ENCODE measurements at regions not wholly inside any gene's neighbourhood (a gene's known extent, or its start where the extent isn't known, plus 50 kb on each side); places are given as distances from the start of the nearest gene placed in this dataset.

DNA sequence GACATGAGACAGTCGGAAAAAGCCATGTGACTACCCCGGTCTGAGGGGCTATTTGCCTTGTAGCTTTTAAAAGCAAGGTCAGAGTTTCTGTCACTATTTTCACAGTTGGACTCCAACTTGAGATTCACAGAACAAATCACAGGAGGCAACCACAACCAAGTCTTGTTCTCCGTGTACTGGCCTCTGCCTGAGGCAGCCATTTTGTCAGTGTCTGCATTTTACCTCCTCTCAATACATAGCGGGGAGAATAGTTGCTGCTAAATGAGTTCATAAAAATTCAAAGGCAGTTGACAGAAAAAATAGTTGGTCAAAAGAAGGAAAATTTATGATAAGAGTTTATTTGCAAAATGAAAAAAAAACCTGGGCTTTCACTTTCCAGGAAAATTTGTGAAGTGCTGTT lies 501.4 kb downstream of the CCDC85A start:
- CTCF ChIA-PET: no interaction called here
- WGBS (ENCODE audit: low lambda C conversion rate): 69% methylated on average over 4 of the region's 4 CpGs
- H2AFZ ChIP-seq (ENCODE audit: low read depth): 0 out of 2 replicates have a peak overlapping the region, but pooled peaks have one; percentile 18

DNA sequence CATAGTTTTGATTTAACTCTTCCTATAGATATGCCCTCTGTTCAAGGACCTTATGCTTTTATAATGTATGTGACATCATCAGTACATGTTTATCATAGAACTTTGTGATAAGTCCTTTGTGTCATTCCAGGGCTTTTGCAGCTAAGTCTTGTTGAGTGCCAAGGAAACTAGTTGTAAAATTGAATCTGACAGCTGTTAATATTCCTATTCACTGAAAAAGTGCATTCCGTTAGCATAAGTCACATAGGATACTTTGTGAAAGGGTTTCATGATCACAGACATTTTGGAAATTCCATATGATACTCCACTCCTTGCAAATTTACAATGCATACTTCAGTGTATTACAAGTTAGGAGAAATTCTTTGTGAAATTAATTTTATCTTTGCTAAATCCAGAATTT lies 503.4 kb downstream of the CCDC85A start:
- 13% methylated on average over 1 of the region's 1 CpG for WGBS (ENCODE audit: low lambda C conversion rate)
- Histone ChIP-seq H3K4me1 (ENCODE audit: control insufficient read depth in 1 of 2, insufficient read depth in 2 of 2, low read depth in 1 of 2, low read length in 1 of 2) (peaks cover 0 to 27% of the 10 kb centered on the region in 2 experiments; a peak in 3 of 4 replicates), H3K9me3 (no peaks in the 10 kb centered on the region), H3K36me3 (replicated peaks in 1 of 2; ENCODE audit: control insufficient read depth in 1 of 2, insufficient read depth in 2 of 2, low read length in 1 of 2) (peaks cover 0 to 32% of the 10 kb centered on the region in 2 experiments), H2AFZ (ENCODE audit: low read depth) (no peak overlapping the region), H3K9me2 (no peaks in the 10 kb centered on the region), H3F3A (replicated peaks; ENCODE audit: insufficient read depth) (peaks cover 38% of the 10 kb centered on the region), H3K9ac (peak overlapping the region; percentile 3; the same call in 1 of the 2 replicates), H3K27me3 (ENCODE audit: insufficient read depth) (no peaks in the 10 kb centered on the region), H3K4me3 (ENCODE audit: low read depth in 2 of 2, low read length in 1 of 2) (no peak overlapping the region), H3K79me2 (ENCODE audit: insufficient read depth) (peaks cover 40% of the 10 kb centered on the region), H4K20me1 (ENCODE audit: insufficient read depth) (no peaks in the 10 kb centered on the region), H3K27ac (ENCODE audit: low read depth in 2 of 2, low read length in 1 of 2) (peak overlapping the region; percentile 68 to 82; a peak in 3 of 4 replicates), H3K4me2 (no peak overlapping the region)
- POLR2A ChIA-PET: no interaction called here
- TF ChIP-seq TEAD4 (IDR thresholded peaks at IDR 0.05; ENCODE audit: borderline replicate concordance, insufficient read depth) (peak; percentile 92), FOSL2 (IDR thresholded peaks at IDR 0.05; ENCODE audit: borderline replicate concordance, low read depth) (peak; percentile 82), FOXM1 (IDR thresholded peaks at IDR 0.05; ENCODE audit: low read depth) (peak; percentile 60; the same call in 1 of the 2 replicates), RXRA (IDR thresholded peaks at IDR 0.05; ENCODE audit: borderline replicate concordance, low read depth) (peak; percentile 19; the same call in 1 of the 2 replicates), EP300 (IDR thresholded peaks at IDR 0.05; ENCODE audit: borderline replicate concordance in 1 of 2, low read depth in 1 of 2, low read length in 1 of 2) (peak; percentile 27 to 97; a peak in 3 of 4 replicates), TCF12 (IDR thresholded peaks at IDR 0.05) (peak; percentile 90), SMC3 (IDR thresholded peaks at IDR 0.05; ENCODE audit: low read depth, low read length) (no peak), MXI1 (IDR thresholded peaks at IDR 0.05; ENCODE audit: low read depth, low read length) (no peak), JUND (IDR thresholded peaks at IDR 0.05) (peak; percentile 89), GABPA (IDR thresholded peaks at IDR 0.05; ENCODE audit: low read depth) (no peak), CHD2 (IDR thresholded peaks at IDR 0.05; ENCODE audit: low read length, partially characterized antibody) (no peak), MEF2A (IDR thresholded peaks at IDR 0.05; ENCODE audit: borderline replicate concordance, low read depth) (peak; percentile 43; the same call in 1 of the 2 replicates), NFIC (IDR thresholded peaks at IDR 0.05; ENCODE audit: borderline replicate concordance) (peak; percentile 88), YY1 (IDR thresholded peaks at IDR 0.05; ENCODE audit: low read depth) (0 out of 2 replicates have a peak, but pooled peaks have one; percentile 22)
- TF ChIP-seq, protein P1, sequence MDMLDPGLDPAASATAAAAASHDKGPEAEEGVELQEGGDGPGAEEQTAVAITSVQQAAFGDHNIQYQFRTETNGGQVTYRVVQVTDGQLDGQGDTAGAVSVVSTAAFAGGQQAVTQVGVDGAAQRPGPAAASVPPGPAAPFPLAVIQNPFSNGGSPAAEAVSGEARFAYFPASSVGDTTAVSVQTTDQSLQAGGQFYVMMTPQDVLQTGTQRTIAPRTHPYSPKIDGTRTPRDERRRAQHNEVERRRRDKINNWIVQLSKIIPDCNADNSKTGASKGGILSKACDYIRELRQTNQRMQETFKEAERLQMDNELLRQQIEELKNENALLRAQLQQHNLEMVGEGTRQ (IDR thresholded peaks at IDR 0.05; ENCODE audit: borderline replicate concordance, low read depth, low read length): no peak
- TF ChIP-seq, protein P2, sequence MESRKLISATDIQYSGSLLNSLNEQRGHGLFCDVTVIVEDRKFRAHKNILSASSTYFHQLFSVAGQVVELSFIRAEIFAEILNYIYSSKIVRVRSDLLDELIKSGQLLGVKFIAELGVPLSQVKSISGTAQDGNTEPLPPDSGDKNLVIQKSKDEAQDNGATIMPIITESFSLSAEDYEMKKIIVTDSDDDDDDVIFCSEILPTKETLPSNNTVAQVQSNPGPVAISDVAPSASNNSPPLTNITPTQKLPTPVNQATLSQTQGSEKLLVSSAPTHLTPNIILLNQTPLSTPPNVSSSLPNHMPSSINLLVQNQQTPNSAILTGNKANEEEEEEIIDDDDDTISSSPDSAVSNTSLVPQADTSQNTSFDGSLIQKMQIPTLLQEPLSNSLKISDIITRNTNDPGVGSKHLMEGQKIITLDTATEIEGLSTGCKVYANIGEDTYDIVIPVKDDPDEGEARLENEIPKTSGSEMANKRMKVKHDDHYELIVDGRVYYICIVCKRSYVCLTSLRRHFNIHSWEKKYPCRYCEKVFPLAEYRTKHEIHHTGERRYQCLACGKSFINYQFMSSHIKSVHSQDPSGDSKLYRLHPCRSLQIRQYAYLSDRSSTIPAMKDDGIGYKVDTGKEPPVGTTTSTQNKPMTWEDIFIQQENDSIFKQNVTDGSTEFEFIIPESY (IDR thresholded peaks at IDR 0.05; ENCODE audit: borderline replicate concordance, low read depth): peak; percentile 44; the same call in 1 of the 2 replicates
- TF ChIP-seq, protein P3, sequence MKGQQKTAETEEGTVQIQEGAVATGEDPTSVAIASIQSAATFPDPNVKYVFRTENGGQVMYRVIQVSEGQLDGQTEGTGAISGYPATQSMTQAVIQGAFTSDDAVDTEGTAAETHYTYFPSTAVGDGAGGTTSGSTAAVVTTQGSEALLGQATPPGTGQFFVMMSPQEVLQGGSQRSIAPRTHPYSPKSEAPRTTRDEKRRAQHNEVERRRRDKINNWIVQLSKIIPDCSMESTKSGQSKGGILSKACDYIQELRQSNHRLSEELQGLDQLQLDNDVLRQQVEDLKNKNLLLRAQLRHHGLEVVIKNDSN (IDR thresholded peaks at IDR 0.05; ENCODE audit: borderline replicate concordance, low read depth): no peak
- TF ChIP-seq, protein P4, sequence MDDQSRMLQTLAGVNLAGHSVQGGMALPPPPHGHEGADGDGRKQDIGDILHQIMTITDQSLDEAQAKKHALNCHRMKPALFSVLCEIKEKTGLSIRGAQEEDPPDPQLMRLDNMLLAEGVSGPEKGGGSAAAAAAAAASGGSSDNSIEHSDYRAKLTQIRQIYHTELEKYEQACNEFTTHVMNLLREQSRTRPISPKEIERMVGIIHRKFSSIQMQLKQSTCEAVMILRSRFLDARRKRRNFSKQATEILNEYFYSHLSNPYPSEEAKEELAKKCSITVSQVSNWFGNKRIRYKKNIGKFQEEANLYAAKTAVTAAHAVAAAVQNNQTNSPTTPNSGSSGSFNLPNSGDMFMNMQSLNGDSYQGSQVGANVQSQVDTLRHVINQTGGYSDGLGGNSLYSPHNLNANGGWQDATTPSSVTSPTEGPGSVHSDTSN (IDR thresholded peaks at IDR 0.05): peak; percentile 97
- DNase-seq: no peak
- CTCF ChIA-PET: no interaction called here

More for the DNA sequence above, 501.4 kb downstream of the CCDC85A start:
- Histone ChIP-seq H3F3A (replicated peaks; ENCODE audit: insufficient read depth) (peaks cover 55% of the 10 kb centered on the region), H4K20me1 (ENCODE audit: insufficient read depth) (no peaks in the 10 kb centered on the region), H3K9ac (no peak overlapping the region), H3K36me3 (replicated peaks in 1 of 2; ENCODE audit: control insufficient read depth in 1 of 2, insufficient read depth in 2 of 2, low read length in 1 of 2) (peaks cover 0 to 20% of the 10 kb centered on the region in 2 experiments), H3K9me2 (no peaks in the 10 kb centered on the region), H3K27ac (ENCODE audit: low read depth in 2 of 2, low read length in 1 of 2) (peak overlapping the region in 1 of 2 experiments; percentile 68; a peak in 2 of 4 replicates), H3K79me2 (ENCODE audit: insufficient read depth) (peaks cover 36% of the 10 kb centered on the region), H3K9me3 (no peaks in the 10 kb centered on the region), H3K4me3 (ENCODE audit: low read depth in 2 of 2, low read length in 1 of 2) (no peak overlapping the region), H3K4me1 (ENCODE audit: control insufficient read depth in 1 of 2, insufficient read depth in 2 of 2, low read depth in 1 of 2, low read length in 1 of 2) (peaks cover 0 to 42% of the 10 kb centered on the region in 2 experiments; a peak in 3 of 4 replicates), H3K4me2 (no peak overlapping the region), H3K27me3 (ENCODE audit: insufficient read depth) (no peaks in the 10 kb centered on the region)
- no peak for TF ChIP-seq TAF1 (IDR thresholded peaks at IDR 0.05; ENCODE audit: borderline replicate concordance, low read depth, low read length)
- TF ChIP-seq YY1 (IDR thresholded peaks at IDR 0.05; ENCODE audit: low read depth): peak; percentile 56; the same call in 1 of the 2 replicates
- POLR2A ChIA-PET: no interaction called here
- DNase-seq: no peak
